Right lobe of liver (tissue), 6 donors: ENCODE measurements at regions not wholly inside any gene's neighbourhood (a gene's known extent, or its start where the extent isn't known, plus 50 kb on each side); places are given as distances from the start of the nearest gene placed in this dataset.

Source experiments
- ATAC-seq, 4 donors: fragments of 200-7000 bp; cut with Tn5 transposase; one replicate each; pipeline ENCODE4 v1.9.1; 2020; ENCODE audit warnings: mild to moderate bottlenecking in 4 of 4, moderate library complexity in 4 of 4
- DNase-seq, 3 donors: peaks; one replicate each; pipeline ENCODE4 v3.0.0-alpha.2; 2020
- H3K27ac ChIP-seq, 3 donors: fragments of 200-600 bp; one replicate each; pipeline ENCODE4 v1.8.0; 2022
- H3K27me3 ChIP-seq, 2 donors: fragments of 200-600 bp; one replicate each; pipeline ENCODE4 v1.8.0; 2022
- H3K36me3 ChIP-seq, 4 donors: fragments of 200-600 bp; sonication (generic) in 1 of 4; one replicate each; pipeline versions ENCODE4 v1.5.1 to v1.8.0; 2017 to 2022; ENCODE audit warnings: control low read depth in 1 of 4
- H3K4me1 ChIP-seq, 4 donors: fragments of 200-600 bp; sonication (generic) in 1 of 4; one replicate each; pipeline versions ENCODE4 v1.5.1 to v1.8.0; 2017 to 2022; ENCODE audit warnings: control low read depth in 1 of 4
- H3K4me3 ChIP-seq, 3 donors: fragments of 200-600 bp; one replicate each; pipeline ENCODE4 v1.8.0; 2022
- H3K9me3 ChIP-seq, 4 donors: fragments of 200-600 bp; sonication (generic) in 1 of 4; one replicate each; pipeline versions ENCODE4 v1.5.1 to v1.8.0; 2017 to 2022; ENCODE audit warnings: control low read depth in 1 of 4
- CTCF ChIP-seq, 4 donors: fragments of 200-600 bp in 3 of 4; fragments of 450-650 bp in 1 of 4; IDR thresholded peaks; one replicate each; pipeline versions ENCODE4 v1.5.1 to v1.8.0; 2016 to 2022; ENCODE audit warnings: antibody characterized with exemption in 4 of 4, mild to moderate bottlenecking in 2 of 4
- POLR2A ChIP-seq: fragments of 450-650 bp; IDR thresholded peaks from one replicate; pipeline ENCODE4 v1.6.1; 2017; ENCODE audit warnings: antibody characterized with exemption, mild to moderate bottlenecking
- WGBS: methylation state at CpG from one replicate; pipeline ENCODE4 v1.1.6; 2018; ENCODE audit warnings: low coverage, low lambda C conversion rate; ENCODE audit not compliant: insufficient coverage; ENCODE audit errors: missing lambda C conversion rate; 5-methylcytosine and 5-hydroxymethylcytosine counted together
- intact Hi-C, 2 donors: fragments of 100-400 bp; cut with DNase I; formaldehyde crosslinking; loops; one replicate each; pipeline versions ENCODE4 v1.11.2 to v1.14.1; 2022
- donor health status: DM: no; HTN: yes; CAD: no.
- donor health status: DM: no; HTN: no; CAD: no.
- donor health status: DM: no; HTN: no; CAD: no.
- donor health status: DM: no; HTN: yes; CAD: no.
- donor health status: DM: no; HTN: yes; CAD: no.

- DNase-seq (no peak), ATAC-seq (no peak)
- Histone ChIP-seq H3K4me3 (no peak overlapping the region), H3K27ac (no peak overlapping the region), H3K9me3 (no peaks in the 10 kb centered on the region), H3K4me1 (peaks cover 0 to 4% (median 0%) of the 10 kb centered on the region in 4 donors), H3K27me3 (peaks cover 7 to 13% of the 10 kb centered on the region in 2 donors), H3K36me3 (no peaks in the 10 kb centered on the region)
- intact Hi-C loops: no loop called here
- TF ChIP-seq CTCF (IDR thresholded peaks at IDR 0.05) (no peak), POLR2A (no peak)
- WGBS: 57% methylated on average over 6 of the region's 6 CpGs
These were observed 237.9 kb upstream of the TOPAZ1 start for GRCh38 chr3:44003801-44004200.

GRCh38 chr3:44011680-44012079 is 230.0 kb upstream of the TOPAZ1 start:
- Histone ChIP-seq H3K4me1 (no peaks in the 10 kb centered on the region), H3K36me3 (no peaks in the 10 kb centered on the region), H3K27ac (no peak overlapping the region), H3K27me3 (no peaks in the 10 kb centered on the region), H3K9me3 (no peaks in the 10 kb centered on the region), H3K4me3 (no peak overlapping the region)
- TF ChIP-seq CTCF (IDR thresholded peaks at IDR 0.05): no peak
- no peak for TF ChIP-seq POLR2A
- no peak for DNase-seq
- WGBS: 73% methylated on average over 8 of the region's 10 CpGs
- intact Hi-C loops: no loop called here
- ATAC-seq: no peak

- TF ChIP-seq CTCF (IDR thresholded peaks at IDR 0.05) (no peak), POLR2A (no peak)
- ATAC-seq: no peak
- H3K27ac ChIP-seq: no peak overlapping the region
- no peaks in the 10 kb centered on the region for H3K4me1 ChIP-seq
- 83% methylated on average over 7 of the region's 13 CpGs for WGBS
- intact Hi-C loops: no loop called here
- H3K9me3 ChIP-seq: no peaks in the 10 kb centered on the region
- no peaks in the 10 kb centered on the region for H3K36me3 ChIP-seq
- no peaks in the 10 kb centered on the region for H3K27me3 ChIP-seq
- no peak overlapping the region for H3K4me3 ChIP-seq
- DNase-seq: no peak
These were observed 229.4 kb upstream of the TOPAZ1 start for GRCh38 chr3:44012160-44012899.

- Histone ChIP-seq H3K4me1 (no peaks in the 10 kb centered on the region), H3K4me3 (no peak overlapping the region), H3K27ac (no peak overlapping the region), H3K36me3 (no peaks in the 10 kb centered on the region), H3K27me3 (no peaks in the 10 kb centered on the region), H3K9me3 (no peaks in the 10 kb centered on the region)
- TF ChIP-seq POLR2A: no peak
- no peak for TF ChIP-seq CTCF (IDR thresholded peaks at IDR 0.05)
- intact Hi-C loops: no loop called here
- no peak for ATAC-seq
- no peak for DNase-seq
- WGBS: 67% methylated on average over 3 of the region's 11 CpGs
These were observed 227.7 kb upstream of the TOPAZ1 start for GRCh38 chr3:44013967-44014366.

GRCh38 chr3:44015170-44015569 is 226.5 kb upstream of the TOPAZ1 start:
- 62% methylated on average over 3 of the region's 3 CpGs for WGBS
- no peak overlapping the region for H3K4me3 ChIP-seq

More at GRCh38 chr3:44015170-44015569, 226.5 kb upstream of the TOPAZ1 start:
- Histone ChIP-seq H3K27ac (no peak overlapping the region), H3K27me3 (no peaks in the 10 kb centered on the region), H3K36me3 (no peaks in the 10 kb centered on the region), H3K4me1 (no peaks in the 10 kb centered on the region), H3K9me3 (no peaks in the 10 kb centered on the region)
- intact Hi-C loops: no loop called here
- DNase-seq: no peak
- ATAC-seq: no peak
- TF ChIP-seq POLR2A (no peak), CTCF (IDR thresholded peaks at IDR 0.05) (no peak)
